Adrenal gland (tissue), 9 donors: ENCODE measurements at regions not wholly inside any gene's neighbourhood (a gene's known extent, or its start where the extent isn't known, plus 50 kb on each side); places are given as distances from the start of the nearest gene placed in this dataset.
A peak's percentile ranks its signal among the peaks of the same experiment; 100 is the strongest.

Source experiments
- DNase-seq, 7 donors: peaks; one replicate each; pipeline ENCODE4 v3.0.0-alpha.2; 2019 to 2020
- H3K27ac ChIP-seq, 5 donors: fragments of 200-600 bp; sonication (generic) in 4 of 5; 1 replicate in 3 of 5; 2 replicates in 2 of 5; pipeline versions ENCODE4 v1.5.1 to v1.8.0; 2016 to 2020; ENCODE audit warnings: mild to moderate bottlenecking in 1 of 5
- H3K27me3 ChIP-seq: fragments of 200-600 bp; 2 replicates; pipeline ENCODE4 v1.8.0; 2021
- H3K36me3 ChIP-seq, 2 donors: fragments of 200-600 bp; replicated peaks in 1 of 2; 1 replicate in 1 of 2; 2 replicates in 1 of 2; pipeline versions ENCODE4 v1.5.1 to v1.8.0; 2018 to 2022
- H3K4me1 ChIP-seq, 2 donors: fragments of 200-600 bp; replicated peaks in 1 of 2; 1 replicate in 1 of 2; 2 replicates in 1 of 2; pipeline versions ENCODE4 v1.5.1 to v1.8.0; 2018 to 2021
- H3K4me3 ChIP-seq, 4 donors: fragments of 200-600 bp; sonication (generic) in 3 of 4; one replicate each; pipeline ENCODE4 v1.5.1; 2016 to 2018
- H3K9me3 ChIP-seq, 3 donors: fragments of 200-600 bp; sonication (generic) in 1 of 3; replicated peaks in 1 of 3; 1 replicate in 2 of 3; 2 replicates in 1 of 3; pipeline versions ENCODE4 v1.5.1 to v1.8.0; 2016 to 2021
- POLR2A ChIP-seq, 2 donors: fragments of 450-650 bp; IDR thresholded peaks; one replicate each; pipeline ENCODE4 v1.6.1; 2017; ENCODE audit warnings: antibody characterized with exemption in 2 of 2, mild to moderate bottlenecking in 2 of 2, moderate library complexity in 1 of 2
- WGBS, 4 donors: extraction: QIAGEN DNeasy Blood & Tissue Kit in 2 of 4; methylation state at CpG; one replicate each; pipeline versions ENCODE4 v1.1.5 to v1.1.7; 2013 to 2017; 5-methylcytosine and 5-hydroxymethylcytosine counted together
- intact Hi-C, 2 donors: fragments of 100-400 bp; cut with DNase I; formaldehyde crosslinking; loops; one replicate each; pipeline versions ENCODE4 v1.14.1 to v1.15.0; 2022 to 2023
- TF ChIP-seq, protein P1 (sequence below), 6 experiments: fragments of 450-650 bp in 4 of 6; fragments of 200-600 bp in 2 of 6; sonication (generic) in 1 of 6; IDR thresholded peaks; 1 replicate in 5 of 6; 2 replicates in 1 of 6; pipeline versions ENCODE4 v1.5.1 to v1.8.0; 2016 to 2021; ENCODE audit warnings: antibody characterized with exemption in 6 of 6, mild to moderate bottlenecking in 2 of 6, moderate library complexity in 1 of 6
- donor health status: healthy with polysubstance abuse.
- donor health status: Bipolar disorder and iron deficiency.
- donor health status: DM: yes; HTN: yes; CAD: no.
- donor health status: DM: no; HTN: no; CAD: no.
- donor health status: DM: no; HTN: no; CAD: no.

DNA sequence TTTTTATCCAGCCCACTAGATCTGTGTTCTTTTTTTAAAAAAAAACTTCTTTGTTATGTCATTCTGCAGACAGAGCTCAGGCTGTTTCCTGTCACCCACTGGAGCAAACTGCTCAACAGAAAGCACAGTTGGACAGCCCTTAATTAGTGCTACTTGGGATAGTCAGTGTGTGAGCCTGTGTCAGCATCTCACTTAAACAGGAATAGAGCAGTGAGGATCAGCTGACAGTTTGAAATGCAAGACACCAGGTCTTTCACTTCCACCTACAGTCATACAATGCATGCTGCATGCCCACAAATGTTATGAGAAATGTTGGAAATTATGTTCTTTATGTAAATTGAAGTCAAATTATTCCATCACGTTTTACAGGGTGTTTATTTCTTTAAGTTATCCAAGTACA lies 174.9 kb downstream of the NR4A2 start:
- Histone ChIP-seq H3K27me3 (no peaks in the 10 kb centered on the region), H3K4me1 (no peaks in the 10 kb centered on the region), H3K4me3 (no peak overlapping the region), H3K27ac (no peak overlapping the region), H3K36me3 (no peaks in the 10 kb centered on the region), H3K9me3 (no peaks in the 10 kb centered on the region)
- no peak for TF ChIP-seq POLR2A (IDR thresholded peaks at IDR 0.05)
- TF ChIP-seq, protein P1, sequence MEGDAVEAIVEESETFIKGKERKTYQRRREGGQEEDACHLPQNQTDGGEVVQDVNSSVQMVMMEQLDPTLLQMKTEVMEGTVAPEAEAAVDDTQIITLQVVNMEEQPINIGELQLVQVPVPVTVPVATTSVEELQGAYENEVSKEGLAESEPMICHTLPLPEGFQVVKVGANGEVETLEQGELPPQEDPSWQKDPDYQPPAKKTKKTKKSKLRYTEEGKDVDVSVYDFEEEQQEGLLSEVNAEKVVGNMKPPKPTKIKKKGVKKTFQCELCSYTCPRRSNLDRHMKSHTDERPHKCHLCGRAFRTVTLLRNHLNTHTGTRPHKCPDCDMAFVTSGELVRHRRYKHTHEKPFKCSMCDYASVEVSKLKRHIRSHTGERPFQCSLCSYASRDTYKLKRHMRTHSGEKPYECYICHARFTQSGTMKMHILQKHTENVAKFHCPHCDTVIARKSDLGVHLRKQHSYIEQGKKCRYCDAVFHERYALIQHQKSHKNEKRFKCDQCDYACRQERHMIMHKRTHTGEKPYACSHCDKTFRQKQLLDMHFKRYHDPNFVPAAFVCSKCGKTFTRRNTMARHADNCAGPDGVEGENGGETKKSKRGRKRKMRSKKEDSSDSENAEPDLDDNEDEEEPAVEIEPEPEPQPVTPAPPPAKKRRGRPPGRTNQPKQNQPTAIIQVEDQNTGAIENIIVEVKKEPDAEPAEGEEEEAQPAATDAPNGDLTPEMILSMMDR (IDR thresholded peaks at IDR 0.05), result no peak
- WGBS, 4 donors, result 17 to 46% (median 27%) methylated on average over 1 of the region's 1 CpG
- intact Hi-C loops, result no loop called here
- DNase-seq, result no peak

DNA sequence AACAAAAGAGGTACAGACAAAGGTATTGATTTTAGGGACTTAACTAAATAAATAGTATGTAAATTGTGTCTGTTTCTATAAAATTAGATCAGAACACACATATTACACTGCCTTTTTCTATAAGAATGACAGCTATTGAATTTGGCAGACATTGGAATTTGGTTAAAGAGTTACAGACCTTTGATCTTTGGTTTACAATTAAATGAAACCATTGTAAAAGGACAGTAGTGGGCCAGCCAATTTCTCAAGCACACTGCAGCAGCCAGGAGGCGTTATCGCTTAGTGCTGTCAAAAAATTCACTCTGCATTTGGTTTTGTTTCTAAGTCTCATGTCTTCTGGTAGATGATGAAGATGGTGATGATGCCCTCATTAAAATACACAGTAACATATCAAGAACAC lies 175.9 kb downstream of the NR4A2 start:
- H3K27ac ChIP-seq, result no peak overlapping the region
- DNase-seq, result no peak
- no peaks in the 10 kb centered on the region for H3K9me3 ChIP-seq
- no peaks in the 10 kb centered on the region for H3K36me3 ChIP-seq
- intact Hi-C loops, result no loop called here
- TF ChIP-seq POLR2A (IDR thresholded peaks at IDR 0.05), result no peak
- TF ChIP-seq, protein P1 (IDR thresholded peaks at IDR 0.05), result peak in 1 of 6 experiments; percentile 8
- WGBS, 4 donors, result 74 to 86% (median 80%) methylated on average over 2 of the region's 2 CpGs
- no peaks in the 10 kb centered on the region for H3K27me3 ChIP-seq
- H3K4me1 ChIP-seq, result no peaks in the 10 kb centered on the region
- H3K4me3 ChIP-seq, result no peak overlapping the region

- DNase-seq, result no peak
- H3K27ac ChIP-seq, result no peak overlapping the region
- no peaks in the 10 kb centered on the region for H3K9me3 ChIP-seq
- intact Hi-C loops, result no loop called here
- TF ChIP-seq, protein P1 (IDR thresholded peaks at IDR 0.05), result no peak
- TF ChIP-seq POLR2A (IDR thresholded peaks at IDR 0.05), result no peak
- no peak overlapping the region for H3K4me3 ChIP-seq
- WGBS, 4 donors, result 66 to 85% (median 77%) methylated on average over 3 of the region's 3 CpGs
- H3K36me3 ChIP-seq, result no peaks in the 10 kb centered on the region
- no peaks in the 10 kb centered on the region for H3K27me3 ChIP-seq
- no peaks in the 10 kb centered on the region for H3K4me1 ChIP-seq
These were observed 177.2 kb downstream of the NR4A2 start for GRCh38 chr2:156155319-156155718.

DNA sequence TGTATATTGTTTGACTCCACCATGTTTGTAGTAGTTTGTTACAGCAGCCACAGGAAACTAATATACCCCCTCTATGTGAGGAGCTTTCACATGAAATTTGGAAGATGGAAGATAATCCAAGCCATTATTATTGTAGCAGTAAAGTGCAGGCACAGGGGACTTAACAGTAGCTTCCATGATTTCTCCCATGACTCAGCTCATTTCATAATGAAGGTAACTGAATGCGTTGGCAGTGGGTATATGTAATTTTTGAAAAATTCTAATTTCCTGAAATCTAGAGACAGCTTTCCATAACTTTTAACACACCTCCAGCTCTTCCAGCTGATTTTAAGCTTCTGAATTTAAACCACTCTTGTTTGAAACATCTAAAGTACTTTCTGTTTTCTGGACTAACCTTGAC lies 181.2 kb downstream of the NR4A2 start:
- H3K9me3 ChIP-seq, result no peaks in the 10 kb centered on the region
- intact Hi-C loops, result no loop called here

More for the DNA sequence above, 181.2 kb downstream of the NR4A2 start:
- 81 to 87% (median 84%) methylated on average over 1 of the region's 1 CpG for WGBS, 4 donors
- Histone ChIP-seq H3K4me3 (no peak overlapping the region), H3K36me3 (no peaks in the 10 kb centered on the region), H3K4me1 (no peaks in the 10 kb centered on the region), H3K27ac (no peak overlapping the region), H3K27me3 (no peaks in the 10 kb centered on the region)
- TF ChIP-seq, protein P1 (IDR thresholded peaks at IDR 0.05), result no peak
- TF ChIP-seq POLR2A (IDR thresholded peaks at IDR 0.05), result no peak
- DNase-seq, result no peak
